Cardiac fibroblast (primary cell): ENCODE measurements at regions not wholly inside any gene's neighbourhood (a gene's known extent, or its start where the extent isn't known, plus 50 kb on each side); places are given as distances from the start of the nearest gene placed in this dataset.
A peak's percentile ranks its signal among the peaks of the same experiment; 100 is the strongest.

Experiments
- DNase-seq, 2 donors: peaks; one replicate each; pipeline versions ENCODE4 v3.0.0 to v3.0.0-alpha.2; 2010; ENCODE audit warnings: low read depth in 2 of 2
- H3K4me3 ChIP-seq, 2 donors: replicated peaks in 1 of 2; 1 replicate in 1 of 2; 2 replicates in 1 of 2; pipeline ENCODE4 v1.5.1; 2011; ENCODE audit warnings: low read depth in 2 of 2, low read length in 2 of 2, mild to moderate bottlenecking in 2 of 2, moderate library complexity in 1 of 2
- CTCF ChIP-seq: IDR thresholded peaks from one replicate; pipeline ENCODE4 v1.5.1; 2011; ENCODE audit warnings: low read depth, mild to moderate bottlenecking, low read length, inconsistent platforms

GRCh38 chr5:125257057-125257972 lies 510.9 kb upstream of the ZNF608 start:
- no peak overlapping the region for H3K4me3 ChIP-seq
- no peak for DNase-seq
- no peak for TF ChIP-seq CTCF

GRCh38 chr5:125257997-125258396 lies 511.6 kb upstream of the ZNF608 start:
- DNase-seq = no peak
- TF ChIP-seq CTCF = no peak
- no peak overlapping the region for H3K4me3 ChIP-seq

GRCh38 chr5:125258615-125259014 lies 512.2 kb upstream of the ZNF608 start:
- H3K4me3 ChIP-seq = no peak overlapping the region
- TF ChIP-seq CTCF = no peak
- DNase-seq = no peak

GRCh38 chr5:125261505-125262250 lies 515.2 kb upstream of the ZNF608 start:
- H3K4me3 ChIP-seq = no peak overlapping the region
- no peak for DNase-seq
- no peak for TF ChIP-seq CTCF

GRCh38 chr5:125262782-125263181 lies 516.3 kb upstream of the ZNF608 start:
- TF ChIP-seq CTCF = no peak
- no peak overlapping the region for H3K4me3 ChIP-seq
- peak; percentile 31 to 39 for DNase-seq

- DNase-seq = peak in 1 of 2 donors; percentile 33
- no peak overlapping the region for H3K4me3 ChIP-seq
- no peak for TF ChIP-seq CTCF
Measured at GRCh38 chr5:125263356-125263755, 516.9 kb upstream of the ZNF608 start.
